Endothelial cell of umbilical vein (primary cell): ENCODE measurements at regions not wholly inside any gene's neighbourhood (a gene's known extent, or its start where the extent isn't known, plus 50 kb on each side); places are given as distances from the start of the nearest gene placed in this dataset.

Source experiments
- CTCF ChIP-seq, 2 donors: IDR thresholded peaks; 1 replicate in 1 of 2; 2 replicates in 1 of 2; pipeline ENCODE4 v1.5.1; 2011; ENCODE audit warnings: low read length in 2 of 2, mild to moderate bottlenecking in 2 of 2, moderate library complexity in 2 of 2, control low read depth in 1 of 2, inconsistent platforms in 1 of 2, low read depth in 1 of 2; ENCODE audit not compliant: insufficient read depth in 1 of 2; ENCODE audit errors: extremely low read depth in 1 of 2
- EZH2 ChIP-seq: IDR thresholded peaks from 2 replicates; pipeline ENCODE4 v1.6.1; 2012; ENCODE audit warnings: borderline replicate concordance, low read depth, mild to moderate bottlenecking, moderate library complexity, low read length, inconsistent platforms; ENCODE audit not compliant: severe bottlenecking
- FOS ChIP-seq: IDR thresholded peaks from 2 replicates; pipeline ENCODE4 v1.6.1; 2011; ENCODE audit warnings: mild to moderate bottlenecking, low read length, moderate library complexity, borderline replicate concordance; ENCODE audit not compliant: insufficient read depth
- JUN ChIP-seq: IDR thresholded peaks from 2 replicates; pipeline ENCODE4 v1.6.1; 2011; ENCODE audit warnings: borderline replicate concordance, low read depth; ENCODE audit not compliant: insufficient read length, insufficient read depth
- POLR2AphosphoS5 ChIP-seq: IDR thresholded peaks from 2 replicates; pipeline ENCODE4 v1.6.1; 2012; ENCODE audit warnings: low read depth, mild to moderate bottlenecking, control low read depth, low read length, moderate library complexity; ENCODE audit not compliant: insufficient read depth

GRCh38 chr7:112640685-112641084 lies 149.5 kb downstream of the TMEM168 start:
- TF ChIP-seq FOS (no peak), POLR2AphosphoS5 (no peak), EZH2 (no peak), CTCF (IDR thresholded peaks at IDR 0.05; ENCODE audit: extremely low read depth in 1 of 2, insufficient read depth in 1 of 2, low read depth in 1 of 2, low read length in 2 of 2) (no peak), JUN (no peak)
